GM18868 (cell line): ENCODE measurements at regions not wholly inside any gene's neighbourhood (a gene's known extent, or its start where the extent isn't known, plus 50 kb on each side); places are given as distances from the start of the nearest gene placed in this dataset.

Experiments used
- ATAC-seq: cut with Tn5 transposase; IDR thresholded peaks from one replicate; pipeline ENCODE4 v1.9.1; 2021; ENCODE audit warnings: mild to moderate bottlenecking, moderate library complexity; ENCODE audit not compliant: unreplicated experiment

- ATAC-seq = no peak
These were observed 164.3 kb upstream of the MLN start for GRCh38 chr6:33967966-33968724.

- no peak for ATAC-seq
These were observed 163.5 kb upstream of the MLN start for GRCh38 chr6:33967265-33967767.

- ATAC-seq = no peak
These were observed 162.7 kb upstream of the MLN start for GRCh38 chr6:33966536-33966935.

GRCh38 chr6:33965766-33966165 lies 162.0 kb upstream of the MLN start:
- no peak for ATAC-seq

- ATAC-seq = no peak
These were observed 160.6 kb upstream of the MLN start for GRCh38 chr6:33964387-33964786.

GRCh38 chr6:33963136-33963750 lies 159.4 kb upstream of the MLN start:
- ATAC-seq = no peak

GRCh38 chr6:33962246-33963027 lies 158.6 kb upstream of the MLN start:
- no peak for ATAC-seq

- ATAC-seq = no peak
These were observed 157.9 kb upstream of the MLN start for GRCh38 chr6:33961691-33962090.

GRCh38 chr6:33960345-33961313 lies 156.8 kb upstream of the MLN start:
- ATAC-seq = no peak

GRCh38 chr6:33959661-33960344 lies 156.0 kb upstream of the MLN start:
- ATAC-seq = no peak

- ATAC-seq = no peak
These were observed 155.5 kb upstream of the MLN start for GRCh38 chr6:33959329-33959651.

GRCh38 chr6:33958526-33959328 lies 154.9 kb upstream of the MLN start:
- no peak for ATAC-seq

- no peak for ATAC-seq
These were observed 154.2 kb upstream of the MLN start for GRCh38 chr6:33957892-33958525.

- ATAC-seq = no peak
These were observed 153.5 kb upstream of the MLN start for GRCh38 chr6:33957131-33957891.

- no peak for ATAC-seq
These were observed 152.4 kb upstream of the MLN start for GRCh38 chr6:33956206-33956605.

- no peak for ATAC-seq
These were observed 151.8 kb upstream of the MLN start for GRCh38 chr6:33955566-33955965.

- ATAC-seq = no peak
These were observed 150.7 kb upstream of the MLN start for GRCh38 chr6:33954453-33954852.

GRCh38 chr6:33953171-33953570 lies 149.4 kb upstream of the MLN start:
- ATAC-seq = no peak
